ENCODE measurements at regions not wholly inside any gene's neighbourhood (a gene's known extent, or its start where the extent isn't known, plus 50 kb on each side); places are given as distances from the start of the nearest gene placed in this dataset.

DNA sequence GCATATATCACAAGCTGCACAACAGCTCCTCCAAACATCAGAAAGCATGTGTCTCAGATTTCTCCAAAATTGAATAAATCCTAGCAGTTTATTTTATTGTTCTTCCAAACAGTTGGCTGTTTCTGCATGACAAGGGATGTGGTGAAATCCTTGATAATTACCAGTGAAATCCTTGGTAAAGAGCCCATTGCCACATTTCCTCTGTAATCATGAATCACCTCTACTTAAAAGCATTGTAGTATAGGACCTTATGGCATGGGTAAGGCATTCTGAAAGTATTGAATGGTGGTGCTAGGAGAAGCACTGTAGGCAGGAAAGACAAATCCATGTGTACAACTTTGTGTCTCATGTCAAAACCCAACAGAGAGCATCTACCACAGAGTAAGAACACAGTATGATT is 135.8 kb upstream of the NDST3 start:
- TF ChIP-seq, protein P1, sequence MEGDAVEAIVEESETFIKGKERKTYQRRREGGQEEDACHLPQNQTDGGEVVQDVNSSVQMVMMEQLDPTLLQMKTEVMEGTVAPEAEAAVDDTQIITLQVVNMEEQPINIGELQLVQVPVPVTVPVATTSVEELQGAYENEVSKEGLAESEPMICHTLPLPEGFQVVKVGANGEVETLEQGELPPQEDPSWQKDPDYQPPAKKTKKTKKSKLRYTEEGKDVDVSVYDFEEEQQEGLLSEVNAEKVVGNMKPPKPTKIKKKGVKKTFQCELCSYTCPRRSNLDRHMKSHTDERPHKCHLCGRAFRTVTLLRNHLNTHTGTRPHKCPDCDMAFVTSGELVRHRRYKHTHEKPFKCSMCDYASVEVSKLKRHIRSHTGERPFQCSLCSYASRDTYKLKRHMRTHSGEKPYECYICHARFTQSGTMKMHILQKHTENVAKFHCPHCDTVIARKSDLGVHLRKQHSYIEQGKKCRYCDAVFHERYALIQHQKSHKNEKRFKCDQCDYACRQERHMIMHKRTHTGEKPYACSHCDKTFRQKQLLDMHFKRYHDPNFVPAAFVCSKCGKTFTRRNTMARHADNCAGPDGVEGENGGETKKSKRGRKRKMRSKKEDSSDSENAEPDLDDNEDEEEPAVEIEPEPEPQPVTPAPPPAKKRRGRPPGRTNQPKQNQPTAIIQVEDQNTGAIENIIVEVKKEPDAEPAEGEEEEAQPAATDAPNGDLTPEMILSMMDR (IDR thresholded peaks at IDR 0.05) = no peak
- TF ChIP-seq POLR2A (IDR thresholded peaks at IDR 0.05) (no peak), POLR2AphosphoS5 (IDR thresholded peaks at IDR 0.05) (no peak)

Data from transverse colon (tissue), 4 donors.